AG04449 (cell line): ENCODE measurements at regions not wholly inside any gene's neighbourhood (a gene's known extent, or its start where the extent isn't known, plus 50 kb on each side); places are given as distances from the start of the nearest gene placed in this dataset.

Experiments used
- CTCF ChIA-PET: fragments of 350-600 bp; formaldehyde crosslinking; extraction: SDS; loops from one replicate; lab custom pipeline; 2021; ENCODE audit warnings: antibody characterized with exemption; lab: Yijun Ruan, JAX
- POLR2A ChIA-PET: fragments of 400-600, 350-600 bp; formaldehyde crosslinking; extraction: SDS; loops from one replicate; lab custom pipeline; 2020; ENCODE audit warnings: antibody characterized with exemption, inconsistent platforms; lab: Yijun Ruan, JAX
- DNase-seq: peaks from one replicate; pipeline ENCODE4 v3.0.0-alpha.2; 2010; ENCODE audit warnings: low read depth, low spot score
- H3K4me3 ChIP-seq: 2 replicates; pipeline ENCODE4 v1.5.1; 2011; ENCODE audit warnings: low read depth, mild to moderate bottlenecking, control low read depth, low read length
- TF ChIP-seq, protein P1 (sequence below): IDR thresholded peaks from one replicate; pipeline ENCODE4 v1.5.1; 2011; ENCODE audit warnings: mild to moderate bottlenecking, moderate library complexity, low read length, control low read depth, inconsistent platforms; ENCODE audit not compliant: insufficient read depth; ENCODE audit errors: missing control alignments

DNA sequence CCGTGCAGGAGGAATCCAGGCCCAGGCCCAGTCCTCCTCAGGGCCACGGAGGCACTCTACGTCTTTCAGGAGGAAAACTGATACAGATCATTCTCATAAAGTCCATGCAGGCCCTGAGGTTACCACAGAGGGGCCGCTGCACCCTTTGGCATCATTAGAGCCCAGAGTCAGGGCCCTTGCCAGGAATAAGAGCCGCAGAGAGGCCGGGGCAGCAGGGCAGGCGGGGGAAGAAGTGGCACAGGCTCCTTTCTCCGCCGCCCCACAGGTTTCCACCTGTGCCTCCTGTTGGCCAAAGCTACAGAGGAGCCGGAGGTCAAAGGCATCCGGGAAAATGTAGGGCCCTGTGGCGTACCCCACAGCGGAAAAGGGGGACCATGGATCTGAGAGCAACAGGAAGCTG, 366.6 kb upstream of the SHH start:
- no peak overlapping the region for H3K4me3 ChIP-seq
- no peak for DNase-seq
- ChIA-PET CTCF (no interaction called here), POLR2A (no interaction called here)
- TF ChIP-seq, protein P1, sequence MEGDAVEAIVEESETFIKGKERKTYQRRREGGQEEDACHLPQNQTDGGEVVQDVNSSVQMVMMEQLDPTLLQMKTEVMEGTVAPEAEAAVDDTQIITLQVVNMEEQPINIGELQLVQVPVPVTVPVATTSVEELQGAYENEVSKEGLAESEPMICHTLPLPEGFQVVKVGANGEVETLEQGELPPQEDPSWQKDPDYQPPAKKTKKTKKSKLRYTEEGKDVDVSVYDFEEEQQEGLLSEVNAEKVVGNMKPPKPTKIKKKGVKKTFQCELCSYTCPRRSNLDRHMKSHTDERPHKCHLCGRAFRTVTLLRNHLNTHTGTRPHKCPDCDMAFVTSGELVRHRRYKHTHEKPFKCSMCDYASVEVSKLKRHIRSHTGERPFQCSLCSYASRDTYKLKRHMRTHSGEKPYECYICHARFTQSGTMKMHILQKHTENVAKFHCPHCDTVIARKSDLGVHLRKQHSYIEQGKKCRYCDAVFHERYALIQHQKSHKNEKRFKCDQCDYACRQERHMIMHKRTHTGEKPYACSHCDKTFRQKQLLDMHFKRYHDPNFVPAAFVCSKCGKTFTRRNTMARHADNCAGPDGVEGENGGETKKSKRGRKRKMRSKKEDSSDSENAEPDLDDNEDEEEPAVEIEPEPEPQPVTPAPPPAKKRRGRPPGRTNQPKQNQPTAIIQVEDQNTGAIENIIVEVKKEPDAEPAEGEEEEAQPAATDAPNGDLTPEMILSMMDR = no peak

DNA sequence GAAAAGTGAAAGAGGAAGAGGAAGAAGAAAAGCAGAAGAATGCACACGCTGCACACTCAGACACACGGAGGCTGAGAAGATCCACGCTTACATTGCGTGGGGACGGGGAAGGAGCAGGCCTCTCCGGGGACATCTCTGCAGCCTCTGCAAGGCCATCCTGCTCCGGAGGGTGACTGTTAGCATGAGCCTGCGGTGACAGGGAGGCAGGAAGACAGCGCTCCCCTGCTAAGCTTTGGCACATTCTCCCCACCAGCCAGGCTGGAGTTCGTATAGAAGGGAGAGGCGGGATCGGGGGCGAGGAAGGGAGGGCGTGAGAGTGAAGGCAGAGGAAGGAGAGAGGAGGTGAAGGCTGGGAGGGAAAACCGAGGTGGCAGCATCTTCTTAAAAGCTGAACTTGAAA, 366.0 kb upstream of the SHH start:
- H3K4me3 ChIP-seq = no peak overlapping the region
- POLR2A ChIA-PET = no interaction called here
- no peak for DNase-seq
- TF ChIP-seq, protein P1 = no peak
- CTCF ChIA-PET = no interaction called here

GRCh38 chr7:156177422-156178055, 365.3 kb upstream of the SHH start:
- TF ChIP-seq, protein P1 = no peak
- CTCF ChIA-PET = no interaction called here
- H3K4me3 ChIP-seq = no peak overlapping the region
- POLR2A ChIA-PET = no interaction called here
- DNase-seq = no peak

DNA sequence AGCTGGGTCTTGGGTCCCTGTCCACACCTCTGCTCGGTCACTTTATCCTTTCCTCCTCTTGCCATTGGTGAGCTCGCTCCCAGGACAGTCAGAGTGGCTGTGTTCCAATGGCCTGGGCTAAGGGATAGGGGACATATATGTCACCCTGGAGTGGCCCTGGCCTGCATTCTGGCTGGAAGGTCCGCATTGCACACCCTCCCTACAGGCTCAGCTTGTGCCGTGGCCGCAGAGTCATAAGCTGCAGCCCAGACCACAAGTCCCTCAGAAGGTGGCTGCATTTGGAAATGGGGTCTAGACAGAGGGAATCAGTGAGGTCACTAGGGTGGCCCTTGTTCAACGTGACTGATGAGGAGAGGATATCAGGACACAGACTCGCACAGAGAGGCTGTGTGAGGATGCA, 363.8 kb upstream of the SHH start:
- ChIA-PET POLR2A (no interaction called here), CTCF (no interaction called here)
- TF ChIP-seq, protein P1 = no peak
- H3K4me3 ChIP-seq = no peak overlapping the region
- no peak for DNase-seq

- H3K4me3 ChIP-seq = no peak overlapping the region
- TF ChIP-seq, protein P1 = no peak
- CTCF ChIA-PET = no interaction called here
- no peak for DNase-seq
- POLR2A ChIA-PET = no interaction called here
These were observed 362.7 kb upstream of the SHH start for GRCh38 chr7:156175003-156175402.

DNA sequence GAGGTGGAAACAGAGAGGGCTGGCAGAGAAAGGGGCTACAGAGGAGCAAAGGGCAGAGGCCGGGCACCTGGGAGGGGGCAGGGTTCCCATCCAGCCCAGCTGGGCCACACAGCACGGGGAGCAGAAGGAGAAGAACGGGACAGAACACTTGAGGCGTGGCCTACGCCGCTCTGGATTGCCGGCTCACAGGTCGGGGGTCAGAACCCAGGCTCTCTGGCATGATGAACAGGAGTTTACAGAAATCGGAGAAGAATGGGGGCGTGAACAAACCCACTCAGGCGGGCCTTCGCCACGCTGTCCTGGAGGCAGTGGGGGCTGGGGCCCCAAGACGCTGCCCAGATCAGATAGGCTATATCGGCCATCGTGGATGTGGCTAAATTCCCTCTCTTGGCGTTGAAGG, 362.2 kb upstream of the SHH start:
- CTCF ChIA-PET = no interaction called here
- no peak overlapping the region for H3K4me3 ChIP-seq
- TF ChIP-seq, protein P1 = no peak
- POLR2A ChIA-PET = no interaction called here
- no peak for DNase-seq
